ENCODE measurements at regions not wholly inside any gene's neighbourhood (a gene's known extent, or its start where the extent isn't known, plus 50 kb on each side); places are given as distances from the start of the nearest gene placed in this dataset.
A peak's percentile ranks its signal among the peaks of the same experiment; 100 is the strongest.

DNA sequence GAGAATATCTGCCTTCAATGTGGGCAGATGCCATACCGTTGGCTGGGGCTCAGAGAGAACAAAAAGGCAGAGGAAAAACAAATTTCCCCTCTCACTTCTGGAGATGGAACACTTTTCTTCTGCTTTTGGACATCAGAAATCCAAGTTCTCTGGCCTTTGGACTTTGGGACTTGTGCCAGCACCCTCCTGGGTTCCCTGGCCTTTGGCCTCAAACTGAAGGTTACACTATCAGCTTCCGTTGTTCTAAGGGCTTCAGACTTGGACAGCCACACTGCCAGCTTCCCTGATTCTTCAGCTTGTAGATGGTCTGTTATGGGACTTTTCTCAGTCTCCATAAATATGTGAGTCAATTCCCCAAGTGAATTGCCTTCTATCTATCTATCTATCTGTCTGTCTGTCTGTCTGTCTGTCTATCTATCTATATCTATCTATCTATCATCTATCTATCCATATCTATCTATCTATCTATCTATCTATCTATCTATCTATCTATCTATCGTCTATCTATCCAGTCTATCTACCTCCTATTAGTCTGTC lies 778.1 kb upstream of the TMPRSS15 start:
- Mint-ChIP-seq H3K4me1 (ENCODE audit: insufficient read depth, unreplicated experiment) (no peaks in the 10 kb centered on the region), H3K27ac (ENCODE audit: low read depth, unreplicated experiment) (no peak overlapping the region), H3K27me3 (ENCODE audit: insufficient read depth, unreplicated experiment) (no peaks in the 10 kb centered on the region), H3K9me3 (ENCODE audit: unreplicated experiment) (peaks cover 9% of the 10 kb centered on the region), H3K4me3 (ENCODE audit: unreplicated experiment) (no peak overlapping the region), H3K36me3 (ENCODE audit: insufficient read depth, unreplicated experiment) (no peaks in the 10 kb centered on the region)
- BruUV-seq (replicated peaks): no TSS peak
- TF ChIP-seq, protein P1, sequence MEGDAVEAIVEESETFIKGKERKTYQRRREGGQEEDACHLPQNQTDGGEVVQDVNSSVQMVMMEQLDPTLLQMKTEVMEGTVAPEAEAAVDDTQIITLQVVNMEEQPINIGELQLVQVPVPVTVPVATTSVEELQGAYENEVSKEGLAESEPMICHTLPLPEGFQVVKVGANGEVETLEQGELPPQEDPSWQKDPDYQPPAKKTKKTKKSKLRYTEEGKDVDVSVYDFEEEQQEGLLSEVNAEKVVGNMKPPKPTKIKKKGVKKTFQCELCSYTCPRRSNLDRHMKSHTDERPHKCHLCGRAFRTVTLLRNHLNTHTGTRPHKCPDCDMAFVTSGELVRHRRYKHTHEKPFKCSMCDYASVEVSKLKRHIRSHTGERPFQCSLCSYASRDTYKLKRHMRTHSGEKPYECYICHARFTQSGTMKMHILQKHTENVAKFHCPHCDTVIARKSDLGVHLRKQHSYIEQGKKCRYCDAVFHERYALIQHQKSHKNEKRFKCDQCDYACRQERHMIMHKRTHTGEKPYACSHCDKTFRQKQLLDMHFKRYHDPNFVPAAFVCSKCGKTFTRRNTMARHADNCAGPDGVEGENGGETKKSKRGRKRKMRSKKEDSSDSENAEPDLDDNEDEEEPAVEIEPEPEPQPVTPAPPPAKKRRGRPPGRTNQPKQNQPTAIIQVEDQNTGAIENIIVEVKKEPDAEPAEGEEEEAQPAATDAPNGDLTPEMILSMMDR (IDR thresholded peaks at IDR 0.05; ENCODE audit: unreplicated experiment): no peak
- POLR2A ChIA-PET: no interaction called here
- intact Hi-C loops (cut with micrococcal nuclease): no loop called here
- CTCF ChIA-PET: no interaction called here
- no peak for DNase-seq (ENCODE audit: unreplicated experiment)

DNA sequence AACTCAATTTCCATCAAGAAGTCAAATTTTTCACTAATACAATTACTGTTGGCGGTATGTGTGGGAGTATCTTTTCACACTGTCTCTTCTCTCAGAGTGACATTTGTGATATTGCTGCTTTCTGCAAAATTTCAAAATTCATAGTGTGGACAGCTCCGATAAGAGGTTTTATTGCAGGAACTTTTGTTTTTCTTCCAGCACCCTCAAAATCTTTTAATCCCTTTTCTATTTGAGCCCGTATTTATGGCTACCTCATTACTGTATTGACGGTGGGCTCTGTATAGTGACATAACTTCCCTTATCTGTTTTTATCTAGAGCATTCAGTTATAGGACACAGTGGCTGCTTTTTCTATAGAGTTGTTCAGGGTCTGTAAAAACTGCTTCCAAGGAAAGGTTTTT lies 794.4 kb upstream of the TMPRSS15 start:
- Mint-ChIP-seq H3K4me3 (ENCODE audit: unreplicated experiment) (no peak overlapping the region), H3K36me3 (ENCODE audit: insufficient read depth, unreplicated experiment) (peaks cover 6% of the 10 kb centered on the region), H3K4me1 (ENCODE audit: insufficient read depth, unreplicated experiment) (peaks cover 11% of the 10 kb centered on the region), H3K27me3 (ENCODE audit: insufficient read depth, unreplicated experiment) (no peaks in the 10 kb centered on the region), H3K27ac (ENCODE audit: low read depth, unreplicated experiment) (no peak overlapping the region), H3K9me3 (ENCODE audit: unreplicated experiment) (peaks cover 31% of the 10 kb centered on the region)
- ChIA-PET CTCF (no interaction called here), POLR2A (interaction anchor here (1.2 kb wide), 1 partner anchor 10 kb away, joined by 3 read pairs; no protein-coding TSS in a partner anchor)
- DNase-seq (ENCODE audit: unreplicated experiment): no peak
- no TSS peak for BruUV-seq (replicated peaks)
- TF ChIP-seq, protein P1 (IDR thresholded peaks at IDR 0.05; ENCODE audit: unreplicated experiment): no peak
- intact Hi-C loops (cut with micrococcal nuclease): no loop called here

GRCh38 chr21:19198801-19199200 lies 795.2 kb upstream of the TMPRSS15 start:
- no TSS peak for BruUV-seq (replicated peaks)
- H3K27ac Mint-ChIP-seq (ENCODE audit: low read depth, unreplicated experiment): no peak overlapping the region

GRCh38 chr21:19218163-19218562 lies 814.6 kb upstream of the TMPRSS15 start:
- no peaks in the 10 kb centered on the region for H3K27me3 Mint-ChIP-seq (ENCODE audit: insufficient read depth, unreplicated experiment)
- H3K36me3 Mint-ChIP-seq (ENCODE audit: insufficient read depth, unreplicated experiment): no peaks in the 10 kb centered on the region
- H3K4me1 Mint-ChIP-seq (ENCODE audit: insufficient read depth, unreplicated experiment): peaks cover 6% of the 10 kb centered on the region
- no peaks in the 10 kb centered on the region for H3K9me3 Mint-ChIP-seq (ENCODE audit: unreplicated experiment)
- no TSS peak for BruUV-seq (replicated peaks)
- DNase-seq (ENCODE audit: unreplicated experiment): no peak
- intact Hi-C loops (cut with micrococcal nuclease): no loop called here
- CTCF ChIA-PET: no interaction called here
- TF ChIP-seq, protein P1 (IDR thresholded peaks at IDR 0.05; ENCODE audit: unreplicated experiment): no peak
- POLR2A ChIA-PET: no interaction called here
- no peak overlapping the region for H3K27ac Mint-ChIP-seq (ENCODE audit: low read depth, unreplicated experiment)
- no peak overlapping the region for H3K4me3 Mint-ChIP-seq (ENCODE audit: unreplicated experiment)

More at GRCh38 chr21:19198801-19199200, 795.2 kb upstream of the TMPRSS15 start:
- ChIA-PET CTCF (no interaction called here), POLR2A (no interaction called here)
- Mint-ChIP-seq H3K4me3 (ENCODE audit: unreplicated experiment) (no peak overlapping the region), H3K36me3 (ENCODE audit: insufficient read depth, unreplicated experiment) (peaks cover 6% of the 10 kb centered on the region), H3K27me3 (ENCODE audit: insufficient read depth, unreplicated experiment) (no peaks in the 10 kb centered on the region), H3K4me1 (ENCODE audit: insufficient read depth, unreplicated experiment) (peaks cover 11% of the 10 kb centered on the region), H3K9me3 (ENCODE audit: unreplicated experiment) (peaks cover 31% of the 10 kb centered on the region)
- DNase-seq (ENCODE audit: unreplicated experiment): peak; percentile 9
- intact Hi-C loops (cut with micrococcal nuclease): no loop called here
- TF ChIP-seq, protein P1 (IDR thresholded peaks at IDR 0.05; ENCODE audit: unreplicated experiment): no peak
